Endothelial cell of umbilical vein (primary cell): ENCODE measurements at regions not wholly inside any gene's neighbourhood (a gene's known extent, or its start where the extent isn't known, plus 50 kb on each side); places are given as distances from the start of the nearest gene placed in this dataset.
"Not testable (repeated sequence)": the region's sequence is repeated elsewhere in the genome, so short reads cannot be mapped to it uniquely, and the experiment has no call there.

Experiments used
- BruUV-seq: library from RNA; stranded (reverse); fragments of 400-500 nt; replicated peaks from 2 replicates; lab custom pipeline; 2021; lab: Mats Ljungman, UMichigan
- CTCF ChIA-PET: fragments of 300-600, 350-600 bp; sonication (Branson Sonifier 250); formaldehyde crosslinking; loops from one replicate; lab custom pipeline; 2021; ENCODE audit warnings: antibody characterized with exemption, inconsistent platforms; lab: Charles Lee
- POLR2A ChIA-PET: fragments of 300-600, 350-600 bp; sonication (Branson Sonifier 250); formaldehyde crosslinking; loops from one replicate; lab custom pipeline; 2021; ENCODE audit warnings: antibody characterized with exemption, inconsistent platforms; lab: Charles Lee
- DNase-seq: peaks from one replicate; pipeline ENCODE4 v3.0.0-alpha.2; 2011; ENCODE audit warnings: low read depth, low spot score
- FAIRE-seq: peaks from 2 replicates; lab custom pipeline; 2011; peaks lifted over from hg19 to GRCh38; lab: Jason Lieb, UNC
- H2AFZ ChIP-seq: 2 replicates; pipeline ENCODE4 v1.6.0; 2012; ENCODE audit warnings: low read depth, low read length, control low read depth, inconsistent platforms
- H3K27ac ChIP-seq: 2 replicates; pipeline ENCODE4 v1.5.1; 2011; ENCODE audit warnings: low read depth, mild to moderate bottlenecking, control low read depth, low read length, moderate library complexity; ENCODE audit not compliant: insufficient read depth
- H3K27me3 ChIP-seq, 2 experiments: 2 replicates each; pipeline versions ENCODE4 v1.6.0 to v1.6.1; 2011; ENCODE audit warnings: low read length in 2 of 2, mixed read lengths in 1 of 2; ENCODE audit not compliant: control insufficient read depth in 2 of 2, insufficient read depth in 2 of 2
- H3K36me3 ChIP-seq, 2 experiments: 2 replicates in 1 of 2; 3 replicates in 1 of 2; pipeline ENCODE4 v1.5.1; 2011; ENCODE audit warnings: low read length in 2 of 2, mild to moderate bottlenecking in 1 of 2, moderate library complexity in 1 of 2; ENCODE audit not compliant: control insufficient read depth in 2 of 2, insufficient read depth in 2 of 2; ENCODE audit errors: extremely low read depth in 1 of 2
- H3K4me1 ChIP-seq: 3 replicates; pipeline ENCODE4 v1.5.1; 2011; ENCODE audit warnings: mild to moderate bottlenecking, low read length; ENCODE audit not compliant: control insufficient read depth, insufficient read depth; ENCODE audit errors: extremely low read depth
- H3K4me2 ChIP-seq: 2 replicates; pipeline ENCODE4 v1.6.1; 2011; ENCODE audit warnings: low read length, control low read depth, mixed read lengths; ENCODE audit not compliant: insufficient read depth
- H3K4me3 ChIP-seq, 3 experiments: fragments of 200-600 bp in 1 of 3; sonication (generic), shearing (Covaris generic) in 1 of 3; replicated peaks in 1 of 3; 2 replicates each; pipeline ENCODE4 v1.5.1; 2011 to 2016; ENCODE audit warnings: control low read depth in 3 of 3, low read length in 3 of 3, mild to moderate bottlenecking in 2 of 3, inconsistent platforms in 1 of 3, low read depth in 1 of 3, moderate library complexity in 1 of 3; ENCODE audit not compliant: insufficient read depth in 1 of 3
- H3K79me2 ChIP-seq: 2 replicates; pipeline ENCODE4 v1.6.0; 2012; ENCODE audit warnings: low read length, inconsistent platforms; ENCODE audit not compliant: control insufficient read depth, insufficient read depth
- H3K9ac ChIP-seq: replicated peaks from 2 replicates; pipeline ENCODE3; 2011; ENCODE audit warnings: low read length, control low read depth; ENCODE audit not compliant: insufficient read depth; ENCODE audit errors: extremely low read depth
- H3K9me1 ChIP-seq: replicated peaks from 3 replicates; pipeline ENCODE4 v1.6.0; 2011; ENCODE audit warnings: mild to moderate bottlenecking, low read length; ENCODE audit not compliant: control insufficient read depth, insufficient read depth; ENCODE audit errors: extremely low read depth
- H3K9me3 ChIP-seq: replicated peaks from 2 replicates; pipeline ENCODE4 v1.5.1; 2012; ENCODE audit warnings: low read length, inconsistent platforms; ENCODE audit not compliant: control insufficient read depth, insufficient read depth
- H4K20me1 ChIP-seq: replicated peaks from 2 replicates; pipeline ENCODE3; 2011; ENCODE audit warnings: mild to moderate bottlenecking, low read length; ENCODE audit not compliant: control insufficient read depth, insufficient read depth; ENCODE audit errors: extremely low read depth
- dilution Hi-C: fragments of 300-500 bp; cut with MboI; formaldehyde crosslinking; loops from one replicate; pipeline ENCODE4 v1.15.0; 2019; ENCODE audit warnings: low sequenced_read_pairs; ENCODE audit not compliant: extremely low pct_ligation_motif_present
- intact Hi-C: fragments of 100-400 bp; cut with micrococcal nuclease; formaldehyde crosslinking; loops from one replicate; pipeline ENCODE4 v1.10.0; 2022

- CTCF ChIA-PET, H3K27ac ChIP-seq, H3K9me1 ChIP-seq, H3K9ac ChIP-seq, H2AFZ ChIP-seq, H3K4me2 ChIP-seq, H3K79me2 ChIP-seq, H3K4me1 ChIP-seq, BruUV-seq, dilution Hi-C loops, FAIRE-seq, POLR2A ChIA-PET, intact Hi-C loops, H4K20me1 ChIP-seq, H3K4me3 ChIP-seq, H3K27me3 ChIP-seq, DNase-seq, H3K36me3 ChIP-seq: not testable (repeated sequence)
- H3K9me3 ChIP-seq, result peaks cover 34% of the 10 kb centered on the region
Observed at GRCh38 chr21:10421601-10422000, 99.8 kb upstream of the TPTE start.

GRCh38 chr21:10424097-10424886 lies 97.1 kb upstream of the TPTE start:
- H3K9me1 ChIP-seq, H2AFZ ChIP-seq, H3K27ac ChIP-seq, dilution Hi-C loops, CTCF ChIA-PET, H3K27me3 ChIP-seq, H4K20me1 ChIP-seq, H3K4me2 ChIP-seq, H3K9ac ChIP-seq, H3K79me2 ChIP-seq, DNase-seq, intact Hi-C loops, POLR2A ChIA-PET, FAIRE-seq, H3K36me3 ChIP-seq, BruUV-seq, H3K4me1 ChIP-seq: not testable (repeated sequence)
- peaks cover 36% of the 10 kb centered on the region for H3K9me3 ChIP-seq
- H3K4me3 ChIP-seq, result peak overlapping the region in 1 of 3 experiments; percentile 10

- BruUV-seq, H2AFZ ChIP-seq, H3K27ac ChIP-seq, CTCF ChIA-PET, H3K9ac ChIP-seq, H3K4me2 ChIP-seq, H3K27me3 ChIP-seq, DNase-seq, H3K4me3 ChIP-seq, H3K4me1 ChIP-seq, intact Hi-C loops, dilution Hi-C loops, H3K79me2 ChIP-seq, H4K20me1 ChIP-seq, H3K36me3 ChIP-seq, POLR2A ChIA-PET, H3K9me1 ChIP-seq: not testable (repeated sequence)
- peaks cover 40% of the 10 kb centered on the region for H3K9me3 ChIP-seq
- FAIRE-seq, result peak; percentile 65
Observed at GRCh38 chr21:10424887-10425145, 96.6 kb upstream of the TPTE start.
